GM12873 (cell line): ENCODE measurements at regions not wholly inside any gene's neighbourhood (a gene's known extent, or its start where the extent isn't known, plus 50 kb on each side); places are given as distances from the start of the nearest gene placed in this dataset.

Experiments used
- CTCF ChIP-seq: IDR thresholded peaks from 2 replicates; pipeline ENCODE4 v1.5.1; 2012; ENCODE audit warnings: low read depth, mild to moderate bottlenecking, moderate library complexity, low read length, control low read depth; ENCODE audit not compliant: insufficient read depth; ENCODE audit errors: missing control alignments

DNA sequence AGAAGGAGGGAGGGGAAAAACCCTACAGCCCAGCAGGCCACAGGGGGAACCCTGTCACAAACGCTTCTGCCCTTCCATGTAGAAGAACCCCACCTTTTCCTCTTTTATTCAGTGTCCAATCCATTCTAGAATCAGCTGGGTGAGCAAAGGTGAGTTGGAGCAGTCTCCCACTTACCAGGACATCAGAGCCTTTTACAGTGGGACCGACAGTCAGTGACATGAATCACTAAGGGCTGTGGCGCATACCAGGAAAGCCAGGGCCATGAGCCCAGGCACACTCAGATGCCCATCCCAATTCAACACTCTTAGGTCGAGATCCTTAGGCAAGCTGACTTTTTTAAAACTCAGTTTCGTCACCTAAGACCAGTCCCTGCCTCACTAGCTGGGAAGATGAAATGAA is 146.1 kb downstream of the AQP9 start:
- TF ChIP-seq CTCF, result no peak

GRCh38 chr15:58285212-58285920 is 146.4 kb upstream of the LIPC start:
- TF ChIP-seq CTCF, result no peak

- TF ChIP-seq CTCF, result no peak
Observed at GRCh38 chr15:58285921-58286278, 145.9 kb upstream of the LIPC start.

- TF ChIP-seq CTCF, result no peak
Observed at GRCh38 chr15:58286523-58286922, 145.3 kb upstream of the LIPC start.

DNA sequence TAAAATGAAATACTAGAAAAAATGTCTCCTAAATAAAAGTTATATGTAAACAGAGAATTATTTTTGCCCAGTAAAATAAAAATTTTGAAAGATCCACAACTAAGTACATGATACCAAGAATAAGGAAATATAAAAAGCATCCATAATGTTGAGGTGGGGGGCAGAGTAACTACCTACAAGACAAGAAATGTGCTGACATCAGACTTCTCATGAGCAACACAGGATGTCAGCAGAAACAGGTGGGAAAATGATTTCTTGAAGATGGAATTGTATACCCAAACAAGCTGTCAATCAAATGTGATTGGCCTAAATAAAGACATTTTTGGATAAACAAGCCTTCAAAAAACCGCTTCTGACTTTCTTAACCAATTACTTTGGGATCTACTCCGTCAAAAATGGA is 143.9 kb upstream of the LIPC start:
- no peak for TF ChIP-seq CTCF

DNA sequence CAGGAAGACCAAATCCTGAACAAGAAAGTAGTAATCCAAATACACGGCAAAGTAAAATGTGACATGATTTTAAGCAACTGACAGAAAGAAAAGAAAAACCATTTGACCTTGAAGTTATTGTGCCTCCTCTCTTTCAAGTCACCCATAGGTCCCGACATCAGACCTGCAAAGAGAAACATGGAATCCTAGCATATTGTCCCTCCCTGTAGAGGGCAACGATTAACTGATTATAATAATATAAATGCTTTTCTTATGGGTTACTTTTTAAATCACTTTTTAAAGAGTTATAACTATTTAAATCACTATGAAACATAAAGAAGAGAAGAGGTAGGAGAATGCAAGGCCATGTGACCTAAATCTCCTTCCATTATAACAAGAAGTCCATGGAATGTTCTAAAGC is 143.2 kb upstream of the LIPC start:
- TF ChIP-seq CTCF, result no peak

- TF ChIP-seq CTCF, result no peak
Observed at GRCh38 chr15:58291848-58292247, 139.9 kb upstream of the LIPC start.
